ENCODE measurements at regions not wholly inside any gene's neighbourhood (a gene's known extent, or its start where the extent isn't known, plus 50 kb on each side); places are given as distances from the start of the nearest gene placed in this dataset.

DNA sequence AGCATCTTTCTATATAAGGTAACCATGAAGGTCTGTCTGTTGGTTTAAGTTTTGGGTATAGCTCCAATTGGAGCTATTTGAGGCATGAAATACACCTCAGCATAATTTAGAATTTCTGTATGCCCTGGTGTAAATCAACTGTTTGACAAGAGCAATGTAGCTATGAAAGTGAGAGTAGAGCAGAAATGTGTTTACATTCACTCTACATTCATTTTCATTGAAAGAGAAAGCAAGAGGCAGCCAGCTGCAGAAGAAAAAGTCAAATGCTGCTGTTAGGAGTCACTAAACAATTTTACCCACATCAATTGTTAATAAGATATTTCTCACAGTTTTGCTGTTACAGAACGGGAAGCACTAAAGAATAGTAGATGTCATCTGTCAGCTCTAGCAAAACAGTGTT is 252.5 kb downstream of the SLC6A15 start:
- DNase-seq = no peak

DNA sequence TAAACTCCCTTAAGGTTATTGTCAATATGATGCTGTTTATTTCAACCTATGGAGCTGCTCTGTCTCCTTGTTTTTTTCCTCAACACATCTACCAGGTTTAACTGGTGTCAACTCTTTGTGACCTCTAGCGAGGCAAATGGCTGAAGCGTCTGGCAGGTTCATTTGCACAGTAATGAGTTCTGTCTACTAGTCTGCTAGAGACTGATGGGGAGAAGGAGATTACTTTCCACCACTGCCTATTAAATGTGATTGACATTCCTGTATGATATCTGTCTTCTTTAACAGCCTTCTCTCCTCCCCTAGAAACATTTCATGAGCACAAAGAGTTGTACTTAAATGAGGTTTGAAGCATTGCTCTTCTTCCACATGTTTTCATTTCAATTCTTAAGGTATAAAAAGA is 253.7 kb downstream of the SLC6A15 start:
- DNase-seq = no peak

DNA sequence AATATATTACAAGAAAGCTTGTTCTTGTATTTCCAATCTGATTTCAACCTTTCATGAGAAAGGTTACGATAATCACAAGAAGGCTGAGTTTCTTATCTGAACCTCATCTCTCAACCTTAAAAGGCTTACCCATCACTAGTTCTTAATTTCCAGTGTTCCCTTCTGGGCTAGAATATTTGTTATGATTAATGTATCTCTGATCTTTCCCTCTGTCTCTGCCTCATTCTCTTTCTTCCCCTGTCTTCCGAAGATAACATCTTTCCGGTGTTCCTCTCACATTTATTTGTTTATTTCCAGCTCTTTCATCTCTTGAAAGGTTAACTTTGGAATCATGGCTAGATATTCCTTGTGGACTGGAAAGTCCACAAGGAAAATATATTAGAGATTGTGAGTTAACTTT is 255.9 kb downstream of the SLC6A15 start:
- no peak for DNase-seq

DNA sequence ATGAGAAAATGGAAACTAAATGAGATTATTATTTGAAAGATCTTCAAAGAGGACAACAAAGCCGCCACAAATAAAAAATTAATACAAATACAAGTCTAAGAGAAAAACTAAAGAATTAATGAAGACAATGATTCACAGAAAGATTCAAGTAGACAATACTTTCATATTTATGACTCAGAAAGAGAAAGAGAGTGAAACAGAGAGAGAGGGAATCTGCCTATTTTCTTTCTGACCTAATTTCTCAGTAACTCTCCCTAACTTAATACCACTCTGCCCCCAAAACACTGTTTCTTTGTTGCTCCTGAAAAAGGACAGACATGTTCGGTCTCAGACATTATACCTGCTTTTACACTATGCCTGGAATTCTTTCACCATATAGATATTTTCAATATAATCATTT is 259.1 kb downstream of the SLC6A15 start:
- DNase-seq = no peak

DNA sequence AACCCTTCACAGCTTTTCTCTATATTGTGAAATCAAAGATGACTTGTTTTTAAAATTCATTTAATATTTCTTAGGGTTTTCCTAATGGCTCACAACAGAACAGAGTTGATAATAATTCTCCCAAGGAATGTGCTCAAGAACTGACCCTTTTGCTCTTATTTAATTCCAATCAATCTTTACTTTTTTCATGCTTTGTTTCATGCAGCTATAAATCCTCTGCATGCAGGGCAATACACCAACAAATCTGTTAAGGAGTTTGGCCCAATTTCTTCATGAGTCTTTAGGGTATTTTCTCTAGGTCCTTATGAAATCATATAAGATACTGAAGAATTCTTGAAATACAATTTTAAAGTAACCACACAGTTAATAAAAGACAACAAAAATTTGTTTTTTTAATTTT is 264.2 kb downstream of the SLC6A15 start:
- no peak for DNase-seq

DNA sequence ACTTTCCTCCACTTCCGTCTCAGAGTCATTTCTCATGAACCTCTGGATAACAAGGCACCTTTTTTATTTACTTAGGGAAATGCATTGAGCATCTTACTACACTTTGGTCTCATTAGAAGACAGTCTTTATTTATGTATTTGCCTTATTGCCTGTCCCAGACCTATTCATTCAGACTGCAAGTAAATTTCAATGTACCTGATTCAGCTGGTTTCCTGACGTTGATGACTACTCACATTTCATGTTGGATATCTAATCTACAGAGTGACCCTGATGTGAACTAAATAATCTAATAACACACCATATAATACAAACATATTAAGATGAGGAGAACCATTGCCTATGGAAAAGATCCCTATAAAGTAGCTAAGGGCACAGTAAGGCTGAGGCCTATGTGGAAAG is 267.7 kb downstream of the SLC6A15 start:
- no peak for DNase-seq

DNA sequence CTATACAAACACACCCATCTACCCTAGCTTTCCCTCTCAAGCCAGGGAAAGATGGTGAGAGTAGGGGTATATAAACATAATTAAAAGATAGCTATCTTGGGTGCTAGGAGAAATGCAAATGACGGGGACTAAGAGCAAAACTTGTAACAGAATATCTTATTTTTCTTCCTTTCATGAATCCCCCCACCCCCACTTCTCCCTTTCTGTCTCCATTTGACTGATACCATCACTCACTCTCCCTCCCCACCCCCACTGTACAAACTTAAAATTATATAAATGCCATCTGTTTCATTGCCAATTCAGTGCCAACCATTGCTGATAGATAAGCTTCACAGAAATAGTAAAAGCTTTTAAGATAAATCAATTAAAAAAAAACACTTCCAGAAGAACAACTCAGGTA is 268.6 kb downstream of the SLC6A15 start:
- DNase-seq = no peak

DNA sequence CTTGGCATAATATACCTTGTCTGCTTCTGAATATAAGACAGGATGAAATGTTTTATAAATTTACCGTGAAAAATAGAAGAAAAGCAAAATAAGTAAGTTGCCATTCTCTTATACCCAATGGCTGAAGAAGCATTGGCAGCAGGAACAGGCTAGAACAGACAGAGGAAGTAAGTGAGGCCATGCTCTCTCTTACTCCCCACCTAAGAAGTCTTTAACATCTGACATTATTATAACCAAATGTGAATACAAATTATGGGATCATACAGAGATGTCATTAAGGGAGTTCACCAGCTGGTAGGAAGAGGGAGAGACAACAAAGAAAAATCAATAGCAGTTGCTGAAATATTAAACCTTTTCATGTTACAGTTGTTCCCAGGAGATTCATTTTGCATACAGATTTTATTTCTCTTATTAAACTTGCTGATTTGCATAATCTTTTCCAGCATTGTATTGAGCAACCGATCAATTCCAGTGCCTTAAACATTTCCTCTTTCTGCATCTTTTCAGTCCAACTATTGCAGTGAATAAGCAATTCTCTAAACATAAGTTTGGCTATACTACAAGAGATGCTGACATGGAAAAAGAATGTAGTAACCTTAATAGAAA is 270.6 kb downstream of the SLC6A15 start:
- no peak for DNase-seq

DNA sequence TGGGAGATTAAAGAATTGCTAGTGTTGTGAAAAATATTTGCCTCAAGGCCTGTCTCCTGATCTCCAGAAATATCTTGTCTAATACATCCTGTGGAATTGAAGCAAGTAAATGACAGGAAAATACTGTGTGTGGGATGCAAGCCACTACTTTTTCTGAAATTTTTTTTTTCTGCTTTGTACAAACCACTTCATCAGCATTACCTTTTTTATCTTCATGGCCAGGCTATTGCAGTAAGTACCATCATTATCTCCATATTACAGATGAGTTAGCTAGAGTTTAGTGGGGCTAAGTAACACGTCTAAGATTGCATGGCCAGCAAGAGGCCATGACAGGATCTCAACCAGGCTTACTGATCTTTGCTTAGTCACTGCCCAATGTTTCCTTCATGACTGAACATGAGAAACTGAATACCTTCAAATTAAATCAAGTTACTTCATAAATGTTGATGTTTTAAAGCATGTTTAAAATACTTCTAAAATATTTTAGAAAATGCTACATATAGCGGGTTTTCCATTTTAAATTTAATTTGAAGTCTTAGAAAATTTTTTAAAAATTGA is 273.7 kb downstream of the SLC6A15 start:
- DNase-seq = no peak

DNA sequence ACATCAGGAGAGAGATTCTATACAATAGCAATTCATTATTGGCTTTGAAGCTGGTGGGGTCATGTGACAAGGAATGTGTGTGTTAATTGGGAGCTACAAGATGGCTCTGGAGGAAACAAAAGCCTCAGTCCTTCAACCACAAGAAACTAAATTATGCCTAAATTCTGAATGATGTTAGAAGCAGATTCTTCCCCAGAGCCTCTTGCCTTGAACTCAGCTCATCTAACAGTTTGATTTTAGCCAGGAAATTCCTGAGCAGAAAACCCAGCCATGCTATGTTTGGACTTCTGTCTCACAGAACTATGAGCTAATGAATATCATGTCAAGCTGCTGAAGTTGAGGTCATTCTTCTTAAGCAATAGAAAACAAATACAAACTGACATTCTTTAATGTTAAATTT is 274.7 kb downstream of the SLC6A15 start:
- DNase-seq = no peak

DNA sequence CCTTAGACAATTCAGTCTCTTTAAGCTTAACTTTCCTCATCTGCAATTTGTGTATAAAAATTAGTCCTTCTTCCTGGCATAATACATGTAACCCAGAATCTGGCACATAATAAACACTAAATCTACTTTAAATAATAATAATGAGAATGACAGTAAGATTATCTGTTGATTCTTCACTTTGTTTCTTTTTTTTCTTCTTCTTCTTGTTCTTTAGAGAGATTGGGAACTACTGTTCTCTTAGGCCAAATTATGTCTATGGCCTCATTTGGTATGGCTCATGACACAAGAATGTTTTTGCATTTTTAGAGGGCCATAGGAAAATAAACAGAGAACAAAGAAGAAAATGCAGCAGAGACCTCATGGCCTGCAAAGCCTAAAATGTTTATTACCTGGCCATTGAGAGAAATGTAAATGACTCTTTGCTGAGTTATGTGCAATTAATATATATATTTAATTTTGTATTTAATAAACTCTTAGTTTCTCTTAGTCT is 275.8 kb downstream of the SLC6A15 start:
- no peak for DNase-seq

DNA sequence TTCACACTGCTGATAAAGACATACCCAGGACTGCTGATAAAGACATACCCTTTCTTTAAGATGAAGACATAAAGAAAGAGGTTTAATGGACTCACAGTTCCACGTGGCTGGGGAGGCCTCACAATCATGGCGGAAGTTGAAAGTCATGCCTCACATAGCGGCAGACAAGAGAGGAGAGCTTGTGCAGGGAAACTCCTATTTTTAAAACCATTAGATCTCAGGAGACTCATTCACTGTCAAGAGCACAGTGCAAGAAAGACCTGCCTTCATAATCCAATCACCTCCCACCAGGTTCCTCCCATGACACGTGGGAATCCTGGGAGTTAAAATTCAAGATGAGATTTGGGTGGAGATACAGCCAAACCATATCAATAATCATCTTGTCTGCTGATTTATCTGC is 278.1 kb downstream of the SLC6A15 start:
- DNase-seq = no peak

DNA sequence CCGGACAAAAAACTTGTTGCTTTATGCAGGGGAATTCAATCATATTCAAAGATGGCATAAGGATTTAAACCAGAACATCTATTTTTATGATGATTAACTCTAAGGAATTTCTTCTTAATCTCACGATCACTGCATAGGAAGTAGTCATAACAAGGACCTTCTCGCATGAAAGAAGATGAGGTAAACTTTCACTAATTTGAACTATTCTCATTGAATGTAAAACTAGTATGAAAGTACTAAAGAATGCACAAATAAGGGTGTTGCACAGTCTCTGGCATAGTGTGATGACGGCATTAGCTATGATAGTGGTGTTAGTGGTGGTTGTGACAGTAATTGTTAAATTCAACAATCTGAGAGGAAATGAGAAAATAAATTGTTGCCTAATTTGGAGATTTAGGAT is 280.0 kb downstream of the SLC6A15 start:
- no peak for DNase-seq

DNA sequence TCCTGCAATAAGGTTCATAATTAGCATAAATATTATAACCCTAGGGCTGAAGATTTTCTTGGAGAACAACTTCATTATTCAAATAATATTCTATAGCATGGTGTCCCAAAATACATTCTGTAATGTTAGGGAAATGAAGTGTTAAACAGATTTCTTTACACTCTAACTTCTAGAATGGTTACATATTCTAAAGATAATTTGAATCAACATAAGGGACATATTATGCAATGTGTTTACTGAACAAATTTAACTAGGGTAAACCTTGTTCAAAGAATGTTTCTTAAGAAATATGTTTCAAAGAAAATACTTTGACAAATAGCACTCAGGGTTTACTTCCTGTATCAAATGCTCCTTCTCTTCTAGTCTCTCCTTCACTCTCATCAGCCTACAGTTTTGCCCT is 281.6 kb downstream of the SLC6A15 start:
- DNase-seq = no peak

DNA sequence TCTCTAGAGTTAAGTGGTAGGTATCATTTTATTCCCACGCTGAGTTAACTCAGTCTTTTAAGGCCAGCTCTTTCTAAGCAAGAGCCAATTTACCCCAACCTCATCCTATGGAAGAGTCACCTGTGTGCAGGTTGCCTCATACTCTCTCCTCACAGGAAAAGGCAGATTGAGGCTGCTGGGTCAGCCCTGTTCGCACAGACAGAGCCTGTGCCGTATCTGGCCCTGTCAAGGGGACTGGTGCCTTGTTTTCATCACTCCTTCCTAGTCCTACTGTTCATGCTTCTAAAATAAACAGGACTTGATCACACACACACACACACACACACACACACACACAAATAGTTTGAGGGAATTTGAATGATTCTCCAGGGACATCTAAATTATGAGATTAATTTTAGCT is 285.0 kb downstream of the SLC6A15 start:
- no peak for DNase-seq

DNA sequence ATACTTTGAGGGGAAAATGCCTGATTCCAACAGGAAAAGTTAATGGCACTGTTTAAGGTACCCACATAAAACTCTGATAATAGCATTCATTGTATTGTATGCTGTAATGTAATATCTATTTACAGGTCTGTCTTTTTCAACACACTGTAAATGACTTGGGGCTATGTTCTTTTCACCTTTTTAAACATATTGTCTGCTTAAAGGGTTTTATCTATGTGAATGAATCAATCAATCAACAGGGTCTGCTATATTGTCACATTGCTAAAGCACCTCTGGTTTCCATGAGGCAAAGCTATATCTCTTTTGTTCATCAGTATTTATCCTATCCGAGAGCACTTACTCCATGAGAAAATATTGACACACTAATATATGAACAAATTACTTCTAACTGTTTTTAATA is 288.0 kb downstream of the SLC6A15 start:
- no peak for DNase-seq

DNA sequence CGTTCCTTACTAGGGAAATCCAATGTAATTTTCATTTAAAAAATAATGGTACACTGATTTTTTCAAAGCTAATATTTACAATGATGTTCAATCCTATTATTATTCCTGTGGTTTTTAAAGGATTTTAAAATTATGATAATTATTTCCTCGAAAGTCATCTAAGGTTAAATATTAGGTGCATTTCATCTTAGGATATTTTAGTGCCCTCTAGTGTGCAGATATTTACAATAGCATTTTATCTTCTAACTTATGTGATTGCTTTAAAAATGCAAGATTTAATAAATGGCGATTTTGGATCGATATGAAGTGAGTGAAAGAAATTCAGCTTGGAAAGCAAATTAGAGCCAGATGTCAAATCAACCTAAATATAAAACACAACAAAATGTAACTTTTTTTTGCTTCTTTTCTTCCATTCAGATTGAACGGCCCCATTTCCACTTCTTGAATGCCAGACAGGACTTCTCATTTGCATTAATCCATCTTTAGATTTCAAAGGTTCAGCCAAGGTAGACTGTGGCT is 293.5 kb downstream of the SLC6A15 start:
- no peak for DNase-seq

DNA sequence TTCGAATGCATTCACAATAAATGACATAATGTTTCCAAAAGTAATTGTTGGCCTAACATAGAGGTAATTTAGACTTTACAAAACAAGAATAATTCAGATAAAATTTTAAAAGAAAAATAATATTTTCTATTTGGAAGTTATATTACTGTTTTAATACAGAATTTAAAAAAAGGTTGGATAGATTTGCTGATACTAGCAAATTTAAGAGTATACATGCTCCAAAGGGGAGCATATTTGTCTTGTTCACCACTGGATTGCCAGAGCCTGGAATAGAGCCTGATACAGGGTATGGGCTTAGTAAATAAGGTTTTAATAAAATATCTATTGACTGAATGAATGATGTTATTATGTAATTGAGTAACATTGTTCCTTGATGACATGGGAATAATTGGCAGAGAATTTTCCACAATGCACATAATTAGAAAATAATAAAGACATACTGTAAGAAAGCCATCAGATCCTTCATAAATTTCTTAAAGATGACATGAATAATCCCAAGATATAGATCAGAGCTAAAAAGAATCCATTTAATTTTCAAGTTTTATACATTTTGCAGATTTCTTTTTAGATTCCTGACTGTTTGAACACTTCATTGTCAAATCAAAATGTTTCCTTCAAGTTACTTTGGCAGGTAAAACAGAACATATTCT is 305.3 kb downstream of the SLC6A15 start:
- DNase-seq = no peak

DNA sequence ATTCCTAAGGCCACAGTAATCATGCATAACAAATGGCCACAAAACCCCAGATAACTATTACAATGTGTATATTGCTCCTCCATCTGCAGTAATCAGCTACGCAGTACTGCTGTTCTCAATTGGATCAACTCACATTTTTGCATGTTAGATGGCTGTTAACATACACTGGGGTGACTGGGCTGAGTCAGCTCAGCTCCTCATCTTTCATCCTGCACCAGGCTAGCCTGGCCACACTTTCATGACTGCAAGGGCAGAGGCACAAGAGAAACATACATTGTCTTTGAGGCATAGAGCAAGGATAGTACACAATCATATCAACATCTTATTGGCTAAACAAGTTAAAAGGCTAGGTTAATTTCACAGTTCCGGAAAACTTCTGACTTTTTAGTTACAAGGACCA is 306.6 kb downstream of the SLC6A15 start:
- DNase-seq = no peak

DNA sequence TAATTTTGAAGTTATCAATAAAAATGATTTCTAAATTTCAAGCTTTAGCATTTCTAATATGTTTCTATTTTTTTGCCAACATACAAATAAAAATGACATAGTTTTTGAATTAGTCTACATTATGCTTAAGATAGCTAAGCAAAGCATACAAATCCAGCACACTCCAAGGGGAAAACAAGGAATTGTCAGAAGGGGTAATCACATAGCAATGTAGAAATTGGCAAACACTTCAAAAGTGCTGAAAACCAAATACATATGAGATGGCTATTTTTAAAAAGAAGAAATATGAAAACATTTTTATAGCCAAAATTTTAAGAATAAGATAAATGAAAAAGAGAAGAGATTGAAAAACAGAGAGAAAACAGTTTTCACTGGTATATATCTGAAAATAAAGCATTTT is 308.0 kb downstream of the SLC6A15 start:
- no peak for DNase-seq

DNA sequence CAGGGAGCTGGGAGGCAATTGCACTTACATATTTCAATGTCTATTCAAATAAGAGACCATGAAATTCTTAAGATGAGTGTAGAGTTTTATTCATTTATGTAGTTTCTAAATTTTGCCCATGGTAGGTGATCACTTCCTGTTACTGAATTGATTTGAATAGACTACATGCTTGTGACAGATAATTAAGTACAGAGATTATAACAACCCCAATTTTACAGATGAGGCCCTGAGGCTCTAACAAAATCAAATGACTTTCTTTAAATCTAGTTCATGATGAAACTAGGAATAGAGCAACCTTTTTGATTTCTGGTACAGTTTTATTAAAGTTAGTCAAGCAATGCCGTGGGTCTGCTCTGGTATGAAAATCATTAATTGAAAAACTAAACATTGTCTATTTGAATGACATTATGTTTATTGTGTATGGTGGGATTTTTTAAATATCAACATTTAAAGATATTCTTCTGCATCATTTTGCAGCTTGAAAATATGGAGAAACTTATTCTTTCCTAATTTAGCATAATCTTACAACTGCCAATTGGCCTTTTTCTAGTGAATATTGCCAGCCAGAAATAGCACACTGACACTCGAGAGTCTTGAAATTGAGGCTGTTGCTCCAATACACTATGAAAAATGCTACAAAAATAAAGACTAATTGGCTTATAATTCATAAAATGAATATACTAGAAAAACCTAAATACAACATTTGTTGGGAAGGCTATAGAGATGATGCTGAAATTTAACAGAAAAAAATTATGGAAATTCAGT is 308.9 kb downstream of the SLC6A15 start:
- DNase-seq = no peak

DNA sequence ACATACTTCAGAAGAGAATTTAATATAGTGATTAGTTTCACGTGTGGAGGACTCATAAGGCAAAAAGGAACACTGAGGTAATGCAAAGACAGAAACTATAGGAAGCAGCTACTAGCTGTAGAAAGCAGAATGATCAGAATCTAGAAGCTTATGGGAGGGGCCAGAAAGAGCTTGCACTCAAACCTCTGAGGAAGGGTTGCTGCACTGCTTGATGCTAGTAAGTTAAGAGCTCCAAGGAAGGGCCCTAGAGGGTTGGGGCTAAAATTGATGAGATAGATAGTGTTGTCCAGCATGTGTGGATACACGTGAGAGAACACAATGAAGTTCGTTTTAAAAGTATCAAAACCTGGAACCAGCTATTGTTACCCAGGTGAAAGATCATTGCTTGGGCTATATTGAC is 311.1 kb downstream of the SLC6A15 start:
- no peak for DNase-seq

DNA sequence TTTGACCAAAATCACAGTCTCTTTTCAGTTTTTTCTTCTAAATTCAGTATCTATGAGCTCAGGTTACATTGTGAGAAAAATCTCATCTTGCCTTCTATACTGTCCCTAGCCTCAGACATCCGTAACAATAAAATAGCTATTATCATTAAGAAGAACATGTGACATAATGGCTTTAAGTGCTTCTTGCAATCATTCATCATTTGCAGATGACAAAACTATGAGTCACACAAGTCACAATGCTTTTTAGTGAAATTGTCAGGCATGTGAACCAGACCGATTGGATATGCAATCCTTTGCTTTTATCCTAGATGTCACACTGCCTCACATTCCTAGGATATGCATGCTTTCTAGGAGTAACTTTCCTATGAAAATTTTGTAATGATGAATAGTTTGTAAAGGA is 313.1 kb downstream of the SLC6A15 start:
- DNase-seq = no peak

DNA sequence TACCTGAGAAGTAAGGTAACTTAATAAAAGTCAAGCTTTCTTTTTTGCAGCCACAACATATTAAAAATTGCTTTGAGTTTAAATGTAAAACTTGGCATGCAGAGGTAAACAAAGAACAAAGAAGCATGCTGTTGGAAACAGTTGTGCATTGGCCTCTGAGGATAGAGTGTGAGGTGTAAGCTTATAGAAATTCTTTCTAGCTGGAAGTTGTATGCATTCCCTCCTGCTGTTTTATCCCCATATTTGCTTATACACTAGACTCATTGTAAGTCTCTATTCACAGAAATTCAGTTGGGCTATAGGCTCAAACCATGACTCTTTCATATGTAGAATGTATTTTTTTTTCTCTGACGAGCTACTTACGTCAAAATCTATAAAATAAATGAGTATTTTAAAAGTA is 316.3 kb downstream of the SLC6A15 start:
- no peak for DNase-seq

Measured in stimulated activated CD4-positive, alpha-beta T cell treated with anti-CD3 and anti-CD28 coated beads, Interleukin-4, amount 100 ng/mL, for 24 hours (primary cell).